H9 (cell line): ENCODE measurements at regions not wholly inside any gene's neighbourhood (a gene's known extent, or its start where the extent isn't known, plus 50 kb on each side); places are given as distances from the start of the nearest gene placed in this dataset.

Source experiments
- DNase-seq: peaks from one replicate; pipeline ENCODE4 v3.0.0-alpha.2; 2017
- H2AFZ ChIP-seq: one replicate; pipeline ENCODE4 v1.6.1; 2013; ENCODE audit warnings: mild to moderate bottlenecking, low read length, control low read depth, moderate library complexity
- H2AK5ac ChIP-seq: 2 replicates; pipeline ENCODE4 v1.6.1; 2013; ENCODE audit warnings: low read length, control low read depth, mixed read lengths; ENCODE audit not compliant: insufficient read length
- H2BK120ac ChIP-seq: one replicate; pipeline ENCODE4 v1.6.1; 2013; ENCODE audit warnings: low read depth, mild to moderate bottlenecking, low read length, control low read depth, inconsistent platforms; ENCODE audit not compliant: poor library complexity, severe bottlenecking
- H2BK12ac ChIP-seq: 2 replicates; pipeline ENCODE4 v1.6.1; 2013; ENCODE audit warnings: low read length, control low read depth, mixed read lengths, low read depth; ENCODE audit not compliant: insufficient read length
- H2BK15ac ChIP-seq: 2 replicates; pipeline ENCODE4 v1.6.1; 2013; ENCODE audit warnings: low read depth, low read length, control low read depth
- H2BK20ac ChIP-seq: one replicate; pipeline ENCODE4 v1.6.1; 2013; ENCODE audit warnings: low read depth, mild to moderate bottlenecking, low read length, control low read depth, inconsistent platforms; ENCODE audit not compliant: poor library complexity, severe bottlenecking
- H2BK5ac ChIP-seq: 2 replicates; pipeline ENCODE4 v1.6.1; 2013; ENCODE audit warnings: low read length, control low read depth, mixed read lengths; ENCODE audit not compliant: insufficient read length
- H3K14ac ChIP-seq: 2 replicates; pipeline ENCODE4 v1.6.1; 2013; ENCODE audit warnings: low read length, control low read depth; ENCODE audit not compliant: insufficient read depth
- H3K18ac ChIP-seq: 2 replicates; pipeline ENCODE4 v1.6.1; 2013; ENCODE audit warnings: low read depth, mild to moderate bottlenecking, mixed read lengths, low read length, control low read depth; ENCODE audit not compliant: insufficient read length
- H3K23ac ChIP-seq: 2 replicates; pipeline ENCODE4 v1.6.1; 2013; ENCODE audit warnings: low read length, control low read depth, mixed read lengths, low read depth; ENCODE audit not compliant: insufficient read length
- H3K23me2 ChIP-seq: 2 replicates; pipeline ENCODE4 v1.6.1; 2013; ENCODE audit warnings: low read depth, mild to moderate bottlenecking, mixed read lengths, low read length, control low read depth; ENCODE audit not compliant: insufficient read length, poor library complexity, severe bottlenecking
- H3K27ac ChIP-seq: 2 replicates; pipeline ENCODE4 v1.5.1; 2013; ENCODE audit warnings: low read length, control low read depth, mixed read lengths, low read depth; ENCODE audit not compliant: insufficient read length
- H3K27me3 ChIP-seq: 2 replicates; pipeline ENCODE4 v1.6.1; 2013; ENCODE audit warnings: low read length, control low read depth, inconsistent platforms; ENCODE audit not compliant: insufficient read depth
- H3K4ac ChIP-seq: 2 replicates; pipeline ENCODE4 v1.6.1; 2013; ENCODE audit warnings: low read depth, mild to moderate bottlenecking, control low read depth, inconsistent platforms, low read length, moderate library complexity
- H3K4me1 ChIP-seq: 2 replicates; pipeline ENCODE4 v1.6.1; 2013; ENCODE audit warnings: low read length, control low read depth, inconsistent platforms; ENCODE audit not compliant: insufficient read depth
- H3K4me2 ChIP-seq: 2 replicates; pipeline ENCODE4 v1.6.1; 2013; ENCODE audit warnings: low read length, control low read depth, mixed read lengths; ENCODE audit not compliant: insufficient read length, insufficient read depth
- H3K56ac ChIP-seq: 2 replicates; pipeline ENCODE4 v1.6.1; 2013; ENCODE audit warnings: low read depth, mild to moderate bottlenecking, mixed read lengths, low read length, control low read depth; ENCODE audit not compliant: insufficient read length
- H3K79me1 ChIP-seq: 2 replicates; pipeline ENCODE4 v1.6.1; 2013; ENCODE audit warnings: low read depth, mild to moderate bottlenecking, moderate library complexity, low read length, control low read depth, inconsistent platforms; ENCODE audit not compliant: insufficient read depth, poor library complexity, severe bottlenecking
- H3K79me2 ChIP-seq: 2 replicates; pipeline ENCODE4 v1.6.1; 2013; ENCODE audit warnings: low read length, control low read depth, inconsistent platforms; ENCODE audit not compliant: insufficient read depth
- H3K9ac ChIP-seq: 2 replicates; pipeline ENCODE4 v1.6.1; 2013; ENCODE audit warnings: low read length, control low read depth, mixed read lengths; ENCODE audit not compliant: insufficient read length; ENCODE audit errors: extremely low read depth
- H3K9me3 ChIP-seq: one replicate; pipeline ENCODE4 v1.6.1; 2013; ENCODE audit warnings: low read depth, low read length, inconsistent platforms; ENCODE audit not compliant: control insufficient read depth
- H3T11ph ChIP-seq: one replicate; pipeline ENCODE4 v1.6.1; 2013; ENCODE audit warnings: mild to moderate bottlenecking, low read length, control low read depth, inconsistent platforms
- H4K20me1 ChIP-seq: one replicate; pipeline ENCODE4 v1.6.1; 2013; ENCODE audit not compliant: control insufficient read depth, insufficient read length, insufficient read depth
- H4K5ac ChIP-seq: 2 replicates; pipeline ENCODE4 v1.6.1; 2013; ENCODE audit warnings: low read depth, mild to moderate bottlenecking, mixed read lengths, low read length, control low read depth; ENCODE audit not compliant: insufficient read length
- H4K8ac ChIP-seq: replicated peaks from 2 replicates; pipeline ENCODE4 v1.6.1; 2013; ENCODE audit warnings: low read length, control low read depth, mixed read lengths, low read depth; ENCODE audit not compliant: insufficient read length
- H4K91ac ChIP-seq: 2 replicates; pipeline ENCODE4 v1.6.1; 2013; ENCODE audit warnings: low read depth, mild to moderate bottlenecking, moderate library complexity, mixed read lengths, low read length, control low read depth; ENCODE audit not compliant: insufficient read length
- H3K27ac Mint-ChIP-seq, 3 experiments: 2 replicates in 2 of 3; 3 replicates in 1 of 3; pipeline ENCODE4 v1.8.0; 2020 to 2021; ENCODE audit warnings: mixed read lengths in 3 of 3, mild to moderate bottlenecking in 1 of 3, moderate library complexity in 1 of 3
- H3K27me3 Mint-ChIP-seq: 2 replicates; pipeline ENCODE4 v1.8.0; 2021; ENCODE audit warnings: low read depth, mild to moderate bottlenecking, moderate library complexity, mixed read lengths
- H3K36me3 Mint-ChIP-seq, 3 experiments: 2 replicates in 2 of 3; 3 replicates in 1 of 3; pipeline ENCODE4 v1.8.0; 2020 to 2021; ENCODE audit warnings: low read depth in 3 of 3, mixed read lengths in 3 of 3; ENCODE audit not compliant: insufficient read depth in 1 of 3
- H3K4me1 Mint-ChIP-seq, 2 experiments: 2 replicates each; pipeline ENCODE4 v1.8.0; 2020; ENCODE audit warnings: mixed read lengths in 2 of 2
- H3K4me3 Mint-ChIP-seq, 2 experiments: 2 replicates in 1 of 2; 3 replicates in 1 of 2; pipeline ENCODE4 v1.8.0; 2020 to 2021; ENCODE audit warnings: mild to moderate bottlenecking in 2 of 2, mixed read lengths in 2 of 2, moderate library complexity in 1 of 2
- H3K9me3 Mint-ChIP-seq, 2 experiments: 2 replicates in 1 of 2; 3 replicates in 1 of 2; pipeline ENCODE4 v1.8.0; 2020; ENCODE audit warnings: mild to moderate bottlenecking in 2 of 2, mixed read lengths in 2 of 2, moderate library complexity in 1 of 2
- WGBS: extraction: QIAGEN DNeasy Blood & Tissue Kit; methylation state at CpG from one replicate; pipeline ENCODE4 v1.1.7; 2013; ENCODE audit warnings: missing lambda C conversion rate, low lambda C conversion rate, mixed read lengths; ENCODE audit not compliant: insufficient read length; ENCODE audit errors: extremely low coverage; 5-methylcytosine and 5-hydroxymethylcytosine counted together
- TF ChIP-seq, protein P1 (sequence below): fragments of 200-600 bp; sonication (generic); conservative IDR thresholded peaks from 3 replicates; pipeline ENCODE4 v1.8.0; 2021; ENCODE audit warnings: antibody characterized with exemption, mild to moderate bottlenecking

DNA sequence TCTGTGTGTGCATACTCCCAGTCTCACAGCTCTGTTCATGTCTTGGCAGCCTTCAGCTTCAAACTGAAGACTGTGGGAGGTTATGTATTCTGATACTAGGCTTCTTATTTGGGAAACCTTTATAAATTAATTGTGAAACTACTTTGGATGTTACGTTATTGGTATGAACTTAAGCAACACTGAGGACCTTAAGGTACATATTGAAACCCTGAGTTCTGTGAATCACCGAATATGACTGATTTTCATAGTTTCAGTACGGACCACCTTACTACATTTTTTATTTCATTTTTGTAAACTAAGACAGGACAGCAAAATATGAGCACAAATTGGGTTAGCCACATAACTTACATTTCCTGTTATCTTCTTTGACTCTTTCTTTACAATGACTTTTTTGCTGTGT lies 498.4 kb downstream of the PDGFC start:
- no peak overlapping the region for H2BK5ac ChIP-seq
- no peak overlapping the region for H3K56ac ChIP-seq
- H2BK12ac ChIP-seq = no peak overlapping the region
- H2BK15ac ChIP-seq = no peak overlapping the region
- H3K79me2 ChIP-seq = no peaks in the 10 kb centered on the region
- H2BK20ac ChIP-seq = no peak overlapping the region
- H3K27me3 ChIP-seq = no peaks in the 10 kb centered on the region
- H4K91ac ChIP-seq = no peak overlapping the region
- TF ChIP-seq, protein P1, sequence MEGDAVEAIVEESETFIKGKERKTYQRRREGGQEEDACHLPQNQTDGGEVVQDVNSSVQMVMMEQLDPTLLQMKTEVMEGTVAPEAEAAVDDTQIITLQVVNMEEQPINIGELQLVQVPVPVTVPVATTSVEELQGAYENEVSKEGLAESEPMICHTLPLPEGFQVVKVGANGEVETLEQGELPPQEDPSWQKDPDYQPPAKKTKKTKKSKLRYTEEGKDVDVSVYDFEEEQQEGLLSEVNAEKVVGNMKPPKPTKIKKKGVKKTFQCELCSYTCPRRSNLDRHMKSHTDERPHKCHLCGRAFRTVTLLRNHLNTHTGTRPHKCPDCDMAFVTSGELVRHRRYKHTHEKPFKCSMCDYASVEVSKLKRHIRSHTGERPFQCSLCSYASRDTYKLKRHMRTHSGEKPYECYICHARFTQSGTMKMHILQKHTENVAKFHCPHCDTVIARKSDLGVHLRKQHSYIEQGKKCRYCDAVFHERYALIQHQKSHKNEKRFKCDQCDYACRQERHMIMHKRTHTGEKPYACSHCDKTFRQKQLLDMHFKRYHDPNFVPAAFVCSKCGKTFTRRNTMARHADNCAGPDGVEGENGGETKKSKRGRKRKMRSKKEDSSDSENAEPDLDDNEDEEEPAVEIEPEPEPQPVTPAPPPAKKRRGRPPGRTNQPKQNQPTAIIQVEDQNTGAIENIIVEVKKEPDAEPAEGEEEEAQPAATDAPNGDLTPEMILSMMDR = no peak
- H3K18ac ChIP-seq = no peak overlapping the region
- H2BK120ac ChIP-seq = no peak overlapping the region
- H4K20me1 ChIP-seq = no peaks in the 10 kb centered on the region
- H3K4ac ChIP-seq = no peak overlapping the region
- H3T11ph ChIP-seq = no peak overlapping the region
- no peaks in the 10 kb centered on the region for H3K27me3 Mint-ChIP-seq
- no CpG with 5 or more reads among the region's 3 CpGs for WGBS
- no peak overlapping the region for H3K4me3 Mint-ChIP-seq
- H3K23me2 ChIP-seq = no peaks in the 10 kb centered on the region
- H2AFZ ChIP-seq = no peak overlapping the region
- no peak overlapping the region for H4K8ac ChIP-seq
- 0 out of 4 replicates have a peak, but pooled peaks cover 0 to 2% of the 10 kb centered on the region in 2 experiments for H3K4me1 Mint-ChIP-seq
- no peak overlapping the region for H3K27ac ChIP-seq
- DNase-seq = no peak
- H3K27ac Mint-ChIP-seq = no peak overlapping the region
- H3K4me2 ChIP-seq = no peak overlapping the region
- no peaks in the 10 kb centered on the region for H3K36me3 Mint-ChIP-seq
- H3K9me3 ChIP-seq = no peaks in the 10 kb centered on the region
- no peak overlapping the region for H3K23ac ChIP-seq
- no peak overlapping the region for H3K14ac ChIP-seq
- H3K4me1 ChIP-seq = no peaks in the 10 kb centered on the region
- no peak overlapping the region for H2AK5ac ChIP-seq
- no peak overlapping the region for H3K9ac ChIP-seq
- H3K9me3 Mint-ChIP-seq = no peaks in the 10 kb centered on the region
- no peaks in the 10 kb centered on the region for H3K79me1 ChIP-seq
- no peak overlapping the region for H4K5ac ChIP-seq
